ENCODE measurements at regions not wholly inside any gene's neighbourhood (a gene's known extent, or its start where the extent isn't known, plus 50 kb on each side); places are given as distances from the start of the nearest gene placed in this dataset.

- no peak for DNase-seq
- H3K36me3 ChIP-seq: no peaks in the 10 kb centered on the region
- no peaks in the 10 kb centered on the region for H3K27me3 ChIP-seq
- TF ChIP-seq CTCF (IDR thresholded peaks at IDR 0.05) (no peak), POLR2A (IDR thresholded peaks at IDR 0.05) (no peak)
- no peaks in the 10 kb centered on the region for H3K4me1 ChIP-seq
- no peak overlapping the region for H3K27ac ChIP-seq
- H3K9me3 ChIP-seq: no peaks in the 10 kb centered on the region
- no peak overlapping the region for H3K4me3 ChIP-seq
Observed at GRCh38 chr9:13707612-13708576, 428.4 kb upstream of the MPDZ start.

- Histone ChIP-seq H3K4me3 (no peak overlapping the region), H3K36me3 (no peaks in the 10 kb centered on the region), H3K4me1 (no peaks in the 10 kb centered on the region), H3K27ac (peak overlapping the region in 1 of 4 donors; percentile 16), H3K9me3 (no peaks in the 10 kb centered on the region), H3K27me3 (no peaks in the 10 kb centered on the region)
- DNase-seq: peak in 1 of 3 donors; percentile 47
- TF ChIP-seq CTCF (IDR thresholded peaks at IDR 0.05): no peak
- no peak for TF ChIP-seq POLR2A (IDR thresholded peaks at IDR 0.05)
Observed at GRCh38 chr9:13705918-13706317, 426.4 kb upstream of the MPDZ start.

GRCh38 chr9:13705373-13705772 is 425.9 kb upstream of the MPDZ start:
- Histone ChIP-seq H3K27ac (peak overlapping the region in 1 of 4 donors; percentile 16), H3K4me1 (no peaks in the 10 kb centered on the region), H3K36me3 (no peaks in the 10 kb centered on the region), H3K9me3 (no peaks in the 10 kb centered on the region), H3K27me3 (no peaks in the 10 kb centered on the region), H3K4me3 (no peak overlapping the region)
- DNase-seq: no peak
- TF ChIP-seq CTCF (IDR thresholded peaks at IDR 0.05): no peak
- TF ChIP-seq POLR2A (IDR thresholded peaks at IDR 0.05): no peak

- H3K9me3 ChIP-seq: no peaks in the 10 kb centered on the region
- H3K27me3 ChIP-seq: no peaks in the 10 kb centered on the region
- no peak for DNase-seq
- no peaks in the 10 kb centered on the region for H3K4me1 ChIP-seq
- TF ChIP-seq CTCF (IDR thresholded peaks at IDR 0.05) (no peak), POLR2A (IDR thresholded peaks at IDR 0.05) (no peak)
- no peaks in the 10 kb centered on the region for H3K36me3 ChIP-seq
- no peak overlapping the region for H3K27ac ChIP-seq
- H3K4me3 ChIP-seq: no peak overlapping the region
Observed at GRCh38 chr9:13690595-13690994, 411.1 kb upstream of the MPDZ start.

GRCh38 chr9:13689925-13690324 is 410.4 kb upstream of the MPDZ start:
- Histone ChIP-seq H3K36me3 (no peaks in the 10 kb centered on the region), H3K27ac (no peak overlapping the region), H3K9me3 (no peaks in the 10 kb centered on the region), H3K4me3 (no peak overlapping the region), H3K4me1 (no peaks in the 10 kb centered on the region), H3K27me3 (no peaks in the 10 kb centered on the region)
- no peak for DNase-seq
- TF ChIP-seq POLR2A (IDR thresholded peaks at IDR 0.05): no peak
- TF ChIP-seq CTCF (IDR thresholded peaks at IDR 0.05): no peak

Data from Peyer's patch (tissue), 4 donors.